T-cell (primary cell): ENCODE measurements at regions not wholly inside any gene's neighbourhood (a gene's known extent, or its start where the extent isn't known, plus 50 kb on each side); places are given as distances from the start of the nearest gene placed in this dataset.

Source experiments
- ATAC-seq, 4 experiments: fragments of 200-7000 bp in 3 of 4; fragments of 150-1000 bp in 1 of 4; cut with Tn5 transposase; replicated peaks in 1 of 4; 1 replicate in 3 of 4; 2 replicates in 1 of 4; pipeline ENCODE4 v1.10.0; 2021; ENCODE audit warnings: moderate library complexity in 3 of 4, mild to moderate bottlenecking in 2 of 4, moderate number of reproducible peaks in 1 of 4
- CTCF ChIA-PET, 2 donors: fragments of 300-600 bp; sonication (Branson Sonifier 250); formaldehyde crosslinking; loops; one replicate each; lab custom pipeline; 2022; ENCODE audit warnings: antibody characterized with exemption in 2 of 2; lab: Charles Lee
- POLR2A ChIA-PET, 2 donors: fragments of 300-600 bp; sonication (Branson Sonifier 250); formaldehyde crosslinking; loops; one replicate each; lab custom pipeline; 2022; ENCODE audit warnings: antibody characterized with exemption in 2 of 2; lab: Charles Lee
- DNase-seq, 35 experiments: peaks; one replicate each; pipeline versions ENCODE4 v3.0.0 to v3.0.0-alpha.2; 2013 to 2023
- H3K27ac ChIP-seq: one replicate; pipeline ENCODE4 v1.5.1; 2013; ENCODE audit warnings: low read length
- H3K27me3 ChIP-seq, 2 experiments: replicated peaks in 1 of 2; 1 replicate in 1 of 2; 2 replicates in 1 of 2; pipeline versions ENCODE4 v1.6.1 to v1.7.0; 2013; ENCODE audit warnings: low read length in 1 of 2, mixed read lengths in 1 of 2; ENCODE audit not compliant: control insufficient read depth in 2 of 2, insufficient read depth in 2 of 2; ENCODE audit errors: extremely low read depth in 1 of 2
- H3K36me3 ChIP-seq, 2 donors: 1 replicate in 1 of 2; 2 replicates in 1 of 2; pipeline versions ENCODE4 v1.6.1 to v1.7.0; 2013; ENCODE audit warnings: low read length in 1 of 2; ENCODE audit not compliant: control insufficient read depth in 2 of 2, insufficient read depth in 1 of 2; ENCODE audit errors: extremely low read depth in 1 of 2
- H3K4me1 ChIP-seq, 2 experiments: 1 replicate in 1 of 2; 2 replicates in 1 of 2; pipeline versions ENCODE4 v1.6.1 to v1.7.0; 2013; ENCODE audit warnings: low read length in 2 of 2, mixed read lengths in 1 of 2; ENCODE audit not compliant: insufficient read depth in 2 of 2, control insufficient read depth in 1 of 2; ENCODE audit errors: extremely low read depth in 1 of 2
- H3K4me3 ChIP-seq, 2 donors: 1 replicate in 1 of 2; 2 replicates in 1 of 2; pipeline versions ENCODE4 v1.5.1 to v1.7.0; 2013; ENCODE audit warnings: mild to moderate bottlenecking in 2 of 2, low read length in 1 of 2, moderate library complexity in 1 of 2; ENCODE audit not compliant: control insufficient read depth in 1 of 2; ENCODE audit errors: extremely low read depth in 1 of 2
- H3K9me3 ChIP-seq: 2 replicates; pipeline ENCODE4 v1.7.0; 2013
- H3K27ac Mint-ChIP-seq, 2 donors: one replicate each; pipeline ENCODE4 v1.8.0; 2020 to 2021; ENCODE audit warnings: mild to moderate bottlenecking in 2 of 2, mixed read lengths in 2 of 2
- H3K27me3 Mint-ChIP-seq, 2 donors: one replicate each; pipeline ENCODE4 v1.8.0; 2021 to 2022; ENCODE audit warnings: mixed read lengths in 2 of 2
- H3K36me3 Mint-ChIP-seq: one replicate; pipeline ENCODE4 v1.8.0; 2021; ENCODE audit warnings: mixed read lengths
- H3K4me1 Mint-ChIP-seq, 3 donors: one replicate each; pipeline ENCODE4 v1.8.0; 2020 to 2022; ENCODE audit warnings: mixed read lengths in 3 of 3, mild to moderate bottlenecking in 1 of 3
- H3K4me3 Mint-ChIP-seq, 3 donors: one replicate each; pipeline ENCODE4 v1.8.0; 2020 to 2022; ENCODE audit warnings: mild to moderate bottlenecking in 3 of 3, mixed read lengths in 3 of 3, moderate library complexity in 3 of 3
- H3K9me3 Mint-ChIP-seq, 3 donors: one replicate each; pipeline ENCODE4 v1.8.0; 2020 to 2022; ENCODE audit warnings: mixed read lengths in 3 of 3
- WGBS: methylation state at CpG from one replicate; pipeline ENCODE4 v1.1.5; 2013; ENCODE audit warnings: missing lambda C conversion rate; ENCODE audit not compliant: insufficient coverage; 5-methylcytosine and 5-hydroxymethylcytosine counted together

DNA sequence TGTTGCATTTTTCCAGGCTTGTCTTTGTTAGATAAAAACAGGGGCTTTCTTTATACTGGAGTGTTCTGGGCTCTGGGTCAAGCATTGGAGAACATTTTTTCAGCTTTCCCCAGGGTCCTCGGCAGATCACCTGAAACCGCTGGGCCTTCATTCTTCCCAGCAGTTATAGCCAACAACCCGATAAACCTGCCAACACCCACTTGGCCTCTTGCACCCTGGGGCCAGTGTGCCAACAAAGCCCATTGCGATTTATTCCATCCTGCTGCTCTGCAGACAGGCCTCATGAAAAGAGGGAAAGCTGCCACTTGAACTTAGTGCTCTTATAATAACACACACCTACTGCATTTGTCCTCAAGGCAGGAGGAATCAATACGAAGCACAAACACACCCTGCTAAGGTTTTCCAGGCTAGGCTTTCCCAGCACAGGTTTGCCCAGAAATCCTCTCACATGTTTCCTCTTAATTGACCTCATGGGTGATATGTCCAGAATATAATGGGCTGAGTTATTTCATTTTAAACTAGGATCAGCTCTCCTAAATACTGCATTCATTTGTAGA is 669.3 kb downstream of the LIG4 start:
- Mint-ChIP-seq H3K4me3 (no peak overlapping the region), H3K4me1 (no peaks in the 10 kb centered on the region), H3K36me3 (no peaks in the 10 kb centered on the region), H3K27ac (no peak overlapping the region), H3K27me3 (no peaks in the 10 kb centered on the region), H3K9me3 (peaks cover 4 to 14% (median 4%) of the 10 kb centered on the region in 3 donors)
- ChIA-PET CTCF (no interaction called here), POLR2A (interaction anchor here in 1 of 2 donors (0.6 kb wide), 1 partner anchor 742 kb away, joined by 3 read pairs; no protein-coding TSS in a partner anchor)
- DNase-seq (no peak), ATAC-seq (no peak)
- Histone ChIP-seq H3K27ac (no peak overlapping the region), H3K27me3 (no peaks in the 10 kb centered on the region), H3K9me3 (no peaks in the 10 kb centered on the region), H3K36me3 (no peaks in the 10 kb centered on the region), H3K4me3 (no peak overlapping the region), H3K4me1 (no peaks in the 10 kb centered on the region)
- 100% methylated on average over 3 of the region's 5 CpGs for WGBS

- no peaks in the 10 kb centered on the region for H3K36me3 Mint-ChIP-seq
Observed at GRCh38 chr13:107534548-107534947, 680.8 kb downstream of the LIG4 start.

DNA sequence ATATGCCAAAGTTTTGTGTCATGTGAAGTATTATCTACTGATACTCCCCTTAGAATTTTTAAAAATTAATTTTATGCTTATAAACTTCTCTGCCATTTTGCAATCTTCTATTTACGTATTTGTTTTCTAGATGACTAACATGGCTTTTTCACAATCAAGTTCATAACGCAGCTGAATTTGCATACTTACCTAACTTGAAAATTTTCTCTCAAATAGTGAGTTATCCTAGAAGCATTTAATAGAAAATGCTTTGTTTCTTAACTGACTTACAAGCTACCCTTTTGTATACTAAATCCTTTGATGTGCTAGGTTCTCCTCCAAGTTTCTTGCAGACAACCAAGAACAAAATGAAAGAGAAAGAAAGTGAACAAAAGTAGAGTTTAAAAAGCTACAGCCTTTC is 683.5 kb downstream of the LIG4 start:
- H3K4me3 Mint-ChIP-seq = no peak overlapping the region
- Histone ChIP-seq H3K27ac (no peak overlapping the region), H3K36me3 (no peaks in the 10 kb centered on the region), H3K4me1 (no peaks in the 10 kb centered on the region), H3K27me3 (no peaks in the 10 kb centered on the region), H3K9me3 (no peaks in the 10 kb centered on the region), H3K4me3 (no peak overlapping the region)
- no peaks in the 10 kb centered on the region for H3K4me1 Mint-ChIP-seq
- no peak overlapping the region for H3K27ac Mint-ChIP-seq
- ATAC-seq (no peak), DNase-seq (no peak)
- ChIA-PET CTCF (no interaction called here), POLR2A (no interaction called here)
- H3K9me3 Mint-ChIP-seq = peaks cover 0 to 5% (median 5%) of the 10 kb centered on the region in 3 donors
- no CpG with 5 or more reads among the region's 2 CpGs for WGBS
- H3K27me3 Mint-ChIP-seq = no peaks in the 10 kb centered on the region
- H3K36me3 Mint-ChIP-seq = no peaks in the 10 kb centered on the region

More at GRCh38 chr13:107534548-107534947, 680.8 kb downstream of the LIG4 start:
- no peaks in the 10 kb centered on the region for H3K27me3 Mint-ChIP-seq
- Histone ChIP-seq H3K4me3 (no peak overlapping the region), H3K27me3 (no peaks in the 10 kb centered on the region), H3K9me3 (no peaks in the 10 kb centered on the region), H3K4me1 (no peaks in the 10 kb centered on the region), H3K36me3 (no peaks in the 10 kb centered on the region), H3K27ac (no peak overlapping the region)
- H3K4me3 Mint-ChIP-seq = no peak overlapping the region
- H3K4me1 Mint-ChIP-seq = no peaks in the 10 kb centered on the region
- DNase-seq = no peak
- POLR2A ChIA-PET = no interaction called here
- WGBS = no CpG with 5 or more reads among the region's 1 CpG
- ATAC-seq = no peak
- H3K27ac Mint-ChIP-seq = no peak overlapping the region
- H3K9me3 Mint-ChIP-seq = peaks cover 5 to 15% (median 8%) of the 10 kb centered on the region in 3 donors
- CTCF ChIA-PET = no interaction called here

DNA sequence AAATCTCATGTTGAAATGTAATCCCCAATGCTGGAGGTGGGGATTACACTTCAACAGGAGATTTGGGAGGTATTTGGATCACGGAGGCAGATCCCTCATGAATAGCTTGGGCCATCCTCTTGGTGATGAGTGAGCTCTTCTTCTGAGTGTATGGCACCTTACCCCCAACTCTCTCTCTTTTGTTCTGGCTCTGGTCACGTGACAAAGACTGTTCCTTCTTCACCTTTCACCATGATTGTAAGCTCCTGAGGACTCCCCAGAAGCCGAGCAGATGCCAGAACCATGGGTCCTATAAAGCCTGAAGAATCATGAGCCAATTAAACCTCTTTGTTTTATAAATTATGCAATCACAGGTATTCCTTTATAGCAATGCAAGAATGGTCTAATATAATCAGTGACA is 684.2 kb downstream of the LIG4 start:
- POLR2A ChIA-PET = no interaction called here
- Mint-ChIP-seq H3K9me3 (peaks cover 5 to 7% (median 5%) of the 10 kb centered on the region in 3 donors), H3K36me3 (no peaks in the 10 kb centered on the region), H3K27ac (no peak overlapping the region), H3K4me1 (no peaks in the 10 kb centered on the region), H3K4me3 (no peak overlapping the region), H3K27me3 (no peaks in the 10 kb centered on the region)
- Histone ChIP-seq H3K27ac (no peak overlapping the region), H3K4me1 (no peaks in the 10 kb centered on the region), H3K4me3 (no peak overlapping the region), H3K27me3 (no peaks in the 10 kb centered on the region), H3K9me3 (no peaks in the 10 kb centered on the region), H3K36me3 (no peaks in the 10 kb centered on the region)
- CTCF ChIA-PET = no interaction called here
- WGBS = no CpG with 5 or more reads among the region's 3 CpGs
- no peak for ATAC-seq
- no peak for DNase-seq

DNA sequence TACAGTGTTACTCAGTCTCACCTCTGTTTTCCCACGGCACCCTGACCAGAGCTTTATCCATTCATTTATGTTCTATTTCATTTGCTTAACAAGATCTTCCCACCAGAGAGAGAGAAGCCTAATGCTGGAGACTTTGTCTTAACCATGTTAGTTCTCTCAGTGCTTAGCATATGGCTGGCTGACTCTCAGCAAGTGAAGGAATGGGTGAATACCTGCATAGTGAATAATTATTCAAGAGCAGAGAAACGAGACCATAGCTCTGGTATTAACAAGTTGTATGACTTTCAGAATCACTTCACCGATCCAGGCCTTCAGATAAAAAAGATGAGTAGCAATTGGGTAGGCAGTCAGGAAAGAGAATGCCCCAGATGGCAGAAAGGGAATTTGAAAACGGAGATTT is 686.3 kb downstream of the LIG4 start:
- Mint-ChIP-seq H3K27me3 (no peaks in the 10 kb centered on the region), H3K9me3 (peaks cover 5 to 9% (median 7%) of the 10 kb centered on the region in 3 donors), H3K27ac (no peak overlapping the region), H3K4me3 (no peak overlapping the region), H3K36me3 (no peaks in the 10 kb centered on the region), H3K4me1 (no peaks in the 10 kb centered on the region)
- CTCF ChIA-PET = no interaction called here
- H3K9me3 ChIP-seq = no peaks in the 10 kb centered on the region
- DNase-seq (no peak), ATAC-seq (no peak)
- no peak overlapping the region for H3K4me3 ChIP-seq
- H3K27me3 ChIP-seq = no peaks in the 10 kb centered on the region
- H3K27ac ChIP-seq = no peak overlapping the region
- 72% methylated on average over 2 of the region's 4 CpGs for WGBS
- no peaks in the 10 kb centered on the region for H3K4me1 ChIP-seq
- POLR2A ChIA-PET = no interaction called here
- no peaks in the 10 kb centered on the region for H3K36me3 ChIP-seq

- Histone ChIP-seq H3K4me1 (no peaks in the 10 kb centered on the region), H3K4me3 (no peak overlapping the region), H3K27ac (no peak overlapping the region), H3K9me3 (no peaks in the 10 kb centered on the region), H3K27me3 (no peaks in the 10 kb centered on the region), H3K36me3 (no peaks in the 10 kb centered on the region)
- CTCF ChIA-PET = no interaction called here
- Mint-ChIP-seq H3K27me3 (no peaks in the 10 kb centered on the region), H3K9me3 (peaks cover 10 to 19% (median 16%) of the 10 kb centered on the region in 3 donors), H3K36me3 (no peaks in the 10 kb centered on the region), H3K4me1 (no peaks in the 10 kb centered on the region), H3K4me3 (no peak overlapping the region), H3K27ac (no peak overlapping the region)
- WGBS = 67% methylated on average over 2 of the region's 4 CpGs
- ATAC-seq (no peak), DNase-seq (no peak)
- POLR2A ChIA-PET = no interaction called here
Observed at GRCh38 chr13:107518780-107519179, 696.6 kb downstream of the LIG4 start.

- POLR2A ChIA-PET = no interaction called here
- WGBS = no CpG with 5 or more reads among the region's 3 CpGs
Observed at GRCh38 chr13:107518292-107518691, 697.0 kb downstream of the LIG4 start.

More at GRCh38 chr13:107518292-107518691, 697.0 kb downstream of the LIG4 start:
- H3K4me3 Mint-ChIP-seq = no peak overlapping the region
- H3K4me3 ChIP-seq = no peak overlapping the region
- no peaks in the 10 kb centered on the region for H3K27me3 Mint-ChIP-seq
- H3K9me3 Mint-ChIP-seq = peaks cover 10 to 19% (median 16%) of the 10 kb centered on the region in 3 donors
- no peaks in the 10 kb centered on the region for H3K4me1 ChIP-seq
- no peaks in the 10 kb centered on the region for H3K4me1 Mint-ChIP-seq
- no peaks in the 10 kb centered on the region for H3K9me3 ChIP-seq
- H3K27ac ChIP-seq = no peak overlapping the region
- ATAC-seq (no peak), DNase-seq (no peak)
- H3K36me3 ChIP-seq = no peaks in the 10 kb centered on the region
- no peaks in the 10 kb centered on the region for H3K36me3 Mint-ChIP-seq
- CTCF ChIA-PET = no interaction called here
- H3K27ac Mint-ChIP-seq = no peak overlapping the region
- no peaks in the 10 kb centered on the region for H3K27me3 ChIP-seq
